ENCODE measurements at regions not wholly inside any gene's neighbourhood (a gene's known extent, or its start where the extent isn't known, plus 50 kb on each side); places are given as distances from the start of the nearest gene placed in this dataset.

DNA sequence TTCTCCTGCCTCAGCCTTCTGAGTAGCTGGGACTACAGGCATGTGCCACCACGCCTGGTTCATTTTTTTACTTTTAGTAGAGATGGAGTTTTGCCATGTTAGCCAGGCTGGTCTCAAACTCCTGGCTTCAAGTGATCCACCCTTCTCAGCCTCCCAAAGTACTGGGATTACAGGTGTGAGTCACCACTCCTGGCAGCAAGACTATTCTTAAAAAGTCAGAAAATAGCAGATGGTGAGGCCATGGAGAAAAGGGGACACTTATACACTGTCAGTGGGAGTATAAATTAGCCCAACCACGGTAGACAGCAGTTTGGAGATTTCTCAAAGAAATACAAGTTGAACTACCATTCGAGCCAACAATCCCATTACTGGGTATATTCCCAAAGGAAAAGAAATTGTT, 603.3 kb upstream of the TBL1XR1 start:
- TF ChIP-seq EZH2phosphoT487 (IDR thresholded peaks at IDR 0.05; ENCODE audit: borderline replicate concordance, low read length): no peak
- TF ChIP-seq, protein P1, sequence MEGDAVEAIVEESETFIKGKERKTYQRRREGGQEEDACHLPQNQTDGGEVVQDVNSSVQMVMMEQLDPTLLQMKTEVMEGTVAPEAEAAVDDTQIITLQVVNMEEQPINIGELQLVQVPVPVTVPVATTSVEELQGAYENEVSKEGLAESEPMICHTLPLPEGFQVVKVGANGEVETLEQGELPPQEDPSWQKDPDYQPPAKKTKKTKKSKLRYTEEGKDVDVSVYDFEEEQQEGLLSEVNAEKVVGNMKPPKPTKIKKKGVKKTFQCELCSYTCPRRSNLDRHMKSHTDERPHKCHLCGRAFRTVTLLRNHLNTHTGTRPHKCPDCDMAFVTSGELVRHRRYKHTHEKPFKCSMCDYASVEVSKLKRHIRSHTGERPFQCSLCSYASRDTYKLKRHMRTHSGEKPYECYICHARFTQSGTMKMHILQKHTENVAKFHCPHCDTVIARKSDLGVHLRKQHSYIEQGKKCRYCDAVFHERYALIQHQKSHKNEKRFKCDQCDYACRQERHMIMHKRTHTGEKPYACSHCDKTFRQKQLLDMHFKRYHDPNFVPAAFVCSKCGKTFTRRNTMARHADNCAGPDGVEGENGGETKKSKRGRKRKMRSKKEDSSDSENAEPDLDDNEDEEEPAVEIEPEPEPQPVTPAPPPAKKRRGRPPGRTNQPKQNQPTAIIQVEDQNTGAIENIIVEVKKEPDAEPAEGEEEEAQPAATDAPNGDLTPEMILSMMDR (conservative IDR thresholded peaks at IDR 0.05; ENCODE audit: low read depth, low read length): no peak
- no peak for TF ChIP-seq EZH2 (IDR thresholded peaks at IDR 0.05; ENCODE audit: low read length, unreplicated experiment)
- ATAC-seq (no peak), DNase-seq (peak; percentile 21)
- H4K20me1 ChIP-seq (ENCODE audit: low read length): no peaks in the 10 kb centered on the region
- peaks cover 17% of the 10 kb centered on the region for H3K4me1 ChIP-seq (ENCODE audit: insufficient read depth, low read length)
- no peak overlapping the region for H3K9ac ChIP-seq (ENCODE audit: low read length)
- no peaks in the 10 kb centered on the region for H3K9me3 ChIP-seq (ENCODE audit: low read length)
- H3K36me3 ChIP-seq (ENCODE audit: low read depth, low read length): no peaks in the 10 kb centered on the region
- H3K27me3 ChIP-seq (ENCODE audit: low read length): no peaks in the 10 kb centered on the region
- H3K4me3 ChIP-seq (ENCODE audit: low read length): no peak overlapping the region
- ChIA-PET POLR2A (ENCODE audit: unreplicated experiment) (no interaction called here), CTCF (no interaction called here)
- no peaks in the 10 kb centered on the region for H3K9me2 ChIP-seq (replicated peaks; ENCODE audit: low read length)
- BruUV-seq (replicated peaks): no TSS peak
- intact Hi-C loops (cut with micrococcal nuclease): no loop called here
- H3K79me2 ChIP-seq (ENCODE audit: low read length): no peaks in the 10 kb centered on the region
- H2AFZ ChIP-seq (ENCODE audit: low read length): no peak overlapping the region
- H3K27ac ChIP-seq (ENCODE audit: low read length): no peak overlapping the region
- H3F3A ChIP-seq (ENCODE audit: low read length, unreplicated experiment): no peaks in the 10 kb centered on the region
- H3K4me2 ChIP-seq (ENCODE audit: low read length): no peak overlapping the region

DNA sequence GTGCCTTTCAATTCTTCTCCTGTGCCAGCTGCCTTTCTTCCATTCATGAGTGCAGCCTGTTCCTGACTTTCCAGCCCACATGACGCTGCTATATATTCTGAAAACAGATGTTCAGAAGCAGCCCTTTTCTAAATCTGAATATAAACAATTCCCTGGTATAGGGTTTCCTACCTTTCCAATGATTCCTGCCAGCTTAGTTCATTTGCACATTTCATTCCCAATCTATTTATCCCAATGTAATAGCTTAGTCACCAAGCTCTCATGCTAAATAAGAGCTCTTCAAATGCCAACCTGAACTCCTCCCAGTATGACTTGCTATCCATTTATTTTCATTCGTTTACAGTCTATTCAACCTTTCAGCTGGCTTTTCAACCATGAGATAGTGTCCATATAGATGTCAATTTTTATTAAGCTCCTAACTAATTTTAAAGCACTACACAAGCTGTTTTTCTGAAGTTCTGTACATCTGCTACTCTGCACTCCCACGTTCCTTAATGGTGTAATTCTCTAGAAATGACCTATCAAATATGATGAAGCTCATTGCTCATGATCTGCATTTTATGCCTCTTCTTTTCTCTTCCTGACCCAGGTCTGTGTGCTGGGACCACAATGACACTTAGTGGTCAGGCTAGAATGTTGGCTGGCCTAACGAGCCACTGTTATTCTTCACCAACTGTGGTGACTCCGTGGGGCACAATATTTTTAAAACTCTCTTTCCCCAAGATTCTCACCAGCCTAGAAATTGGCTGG, 605.0 kb upstream of the TBL1XR1 start:
- Histone ChIP-seq H3K4me1 (ENCODE audit: insufficient read depth, low read length) (peaks cover 17% of the 10 kb centered on the region), H3K36me3 (ENCODE audit: low read depth, low read length) (no peaks in the 10 kb centered on the region), H3K4me2 (ENCODE audit: low read length) (peak overlapping the region; percentile 23; the same call in 1 of the 2 replicates), H3K27ac (ENCODE audit: low read length) (peak overlapping the region; percentile 50), H3K9ac (ENCODE audit: low read length) (no peak overlapping the region), H2AFZ (ENCODE audit: low read length) (no peak overlapping the region), H4K20me1 (ENCODE audit: low read length) (no peaks in the 10 kb centered on the region), H3K79me2 (ENCODE audit: low read length) (no peaks in the 10 kb centered on the region), H3K27me3 (ENCODE audit: low read length) (no peaks in the 10 kb centered on the region), H3K9me2 (replicated peaks; ENCODE audit: low read length) (no peaks in the 10 kb centered on the region), H3K4me3 (ENCODE audit: low read length) (no peak overlapping the region), H3F3A (ENCODE audit: low read length, unreplicated experiment) (no peaks in the 10 kb centered on the region), H3K9me3 (ENCODE audit: low read length) (no peaks in the 10 kb centered on the region)
- intact Hi-C loops (cut with micrococcal nuclease): no loop called here
- ATAC-seq (peak; percentile 74), DNase-seq (peak; percentile 65)
- TF ChIP-seq EZH2phosphoT487 (IDR thresholded peaks at IDR 0.05; ENCODE audit: borderline replicate concordance, low read length) (no peak), EZH2 (IDR thresholded peaks at IDR 0.05; ENCODE audit: low read length, unreplicated experiment) (no peak)
- TF ChIP-seq, protein P1 (conservative IDR thresholded peaks at IDR 0.05; ENCODE audit: low read depth, low read length): no peak
- no TSS peak for BruUV-seq (replicated peaks)
- CTCF ChIA-PET: no interaction called here
- POLR2A ChIA-PET (ENCODE audit: unreplicated experiment): no interaction called here

DNA sequence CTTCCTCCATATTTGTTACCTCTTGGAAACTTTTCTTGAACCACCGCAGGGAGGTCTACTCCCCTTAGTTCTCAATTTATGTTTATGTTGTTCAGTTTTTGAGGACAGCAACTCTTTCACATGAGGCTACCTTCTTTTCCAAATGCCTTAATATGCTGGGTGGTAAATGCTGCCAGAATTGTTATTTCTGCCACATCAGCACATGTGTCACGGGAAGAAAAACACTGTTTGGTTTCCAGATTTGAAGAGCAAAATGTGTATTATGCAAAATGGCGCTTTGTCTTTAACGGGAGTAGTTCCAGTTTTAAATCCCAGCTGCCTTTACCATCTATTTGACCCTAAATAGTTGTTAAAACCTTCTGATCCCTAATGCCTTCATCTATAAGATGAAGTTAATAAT, 606.2 kb upstream of the TBL1XR1 start:
- intact Hi-C loops (cut with micrococcal nuclease): no loop called here
- ATAC-seq: no peak
- no peak for TF ChIP-seq EZH2phosphoT487 (IDR thresholded peaks at IDR 0.05; ENCODE audit: borderline replicate concordance, low read length)
- TF ChIP-seq, protein P1 (conservative IDR thresholded peaks at IDR 0.05; ENCODE audit: low read depth, low read length): no peak
- TF ChIP-seq EZH2 (IDR thresholded peaks at IDR 0.05; ENCODE audit: low read length, unreplicated experiment): no peak

More for the DNA sequence above, 606.2 kb upstream of the TBL1XR1 start:
- ChIA-PET POLR2A (ENCODE audit: unreplicated experiment) (interaction anchor here (0.7 kb wide), 1 partner anchor 703 kb away, joined by 3 read pairs; no protein-coding TSS in a partner anchor), CTCF (no interaction called here)
- Histone ChIP-seq H3K36me3 (ENCODE audit: low read depth, low read length) (no peaks in the 10 kb centered on the region), H3K9ac (ENCODE audit: low read length) (no peak overlapping the region), H3K9me3 (ENCODE audit: low read length) (no peaks in the 10 kb centered on the region), H3K4me1 (ENCODE audit: insufficient read depth, low read length) (peaks cover 17% of the 10 kb centered on the region), H4K20me1 (ENCODE audit: low read length) (no peaks in the 10 kb centered on the region), H3K4me3 (ENCODE audit: low read length) (no peak overlapping the region), H3K79me2 (ENCODE audit: low read length) (no peaks in the 10 kb centered on the region), H3K27me3 (ENCODE audit: low read length) (no peaks in the 10 kb centered on the region), H3K9me2 (replicated peaks; ENCODE audit: low read length) (no peaks in the 10 kb centered on the region), H2AFZ (ENCODE audit: low read length) (no peak overlapping the region), H3K4me2 (ENCODE audit: low read length) (no peak overlapping the region), H3K27ac (ENCODE audit: low read length) (no peak overlapping the region), H3F3A (ENCODE audit: low read length, unreplicated experiment) (no peaks in the 10 kb centered on the region)
- BruUV-seq (replicated peaks): no TSS peak
- DNase-seq: no peak

Data from PC-3 (cell line).